GM23338 (cell line): ENCODE measurements at regions not wholly inside any gene's neighbourhood (a gene's known extent, or its start where the extent isn't known, plus 50 kb on each side); places are given as distances from the start of the nearest gene placed in this dataset.

Experiments used
- ATAC-seq: fragments of 200-7000 bp; cut with Tn5 transposase; 3 replicates; pipeline ENCODE4 v1.9.1; 2020
- DNase-seq: peaks from one replicate; pipeline ENCODE4 v3.0.0-alpha.2; 2015; ENCODE audit warnings: low spot score
- H2AFZ ChIP-seq: fragments of 200-600 bp; sonication (generic); 2 replicates; pipeline ENCODE4 v1.8.0; 2016; ENCODE audit warnings: antibody characterized with exemption, mild to moderate bottlenecking, moderate library complexity
- H3F3A ChIP-seq: fragments of 200-600 bp; sonication (generic); replicated peaks from 2 replicates; pipeline ENCODE4 v1.8.0; 2017; ENCODE audit warnings: antibody characterized with exemption, mixed run types, low read depth
- H3K27ac ChIP-seq: fragments of 200-600 bp; sonication (generic); 2 replicates; pipeline ENCODE4 v1.6.1; 2016; ENCODE audit warnings: low read depth
- H3K27me3 ChIP-seq: fragments of 200-600 bp; sonication (generic); 2 replicates; pipeline ENCODE4 v1.8.0; 2016; ENCODE audit warnings: mild to moderate bottlenecking, mixed run types, moderate library complexity; ENCODE audit not compliant: insufficient read depth
- H3K36me3 ChIP-seq: fragments of 200-600 bp; sonication (generic); 2 replicates; pipeline ENCODE4 v1.8.0; 2016; ENCODE audit warnings: mild to moderate bottlenecking; ENCODE audit not compliant: insufficient read depth
- H3K4me1 ChIP-seq: fragments of 200-600 bp; sonication (generic); 2 replicates; pipeline ENCODE4 v1.8.0; 2016; ENCODE audit warnings: mild to moderate bottlenecking, moderate library complexity; ENCODE audit not compliant: insufficient read depth
- H3K4me2 ChIP-seq: fragments of 200-600 bp; sonication (generic); 2 replicates; pipeline ENCODE4 v1.7.1; 2017; ENCODE audit warnings: mixed run types
- H3K4me3 ChIP-seq: fragments of 200-600 bp; sonication (generic); 2 replicates; pipeline ENCODE4 v1.6.1; 2016; ENCODE audit warnings: mixed run types
- H3K79me2 ChIP-seq: fragments of 200-600 bp; sonication (generic); replicated peaks from 2 replicates; pipeline ENCODE4 v1.8.0; 2017; ENCODE audit warnings: mild to moderate bottlenecking; ENCODE audit not compliant: insufficient read depth
- H3K9me2 ChIP-seq: fragments of 200-600 bp; sonication (generic); 2 replicates; pipeline ENCODE4 v1.8.0; 2017; ENCODE audit not compliant: insufficient read depth
- H4K20me1 ChIP-seq: fragments of 200-600 bp; sonication (generic); replicated peaks from 2 replicates; pipeline ENCODE4 v1.8.0; 2017; ENCODE audit warnings: mild to moderate bottlenecking; ENCODE audit not compliant: insufficient read depth
- H3K27ac Mint-ChIP-seq: 2 replicates; pipeline ENCODE4 v1.8.0; 2020; ENCODE audit warnings: inconsistent platforms, mild to moderate bottlenecking, moderate library complexity, mixed read lengths
- H3K27me3 Mint-ChIP-seq: 3 replicates; pipeline ENCODE4 v1.8.0; 2022; ENCODE audit warnings: low read depth, mild to moderate bottlenecking, moderate library complexity, mixed read lengths, inconsistent platforms; ENCODE audit not compliant: insufficient read depth, poor library complexity
- H3K36me3 Mint-ChIP-seq: 3 replicates; pipeline ENCODE4 v1.8.0; 2021; ENCODE audit warnings: low read depth, mild to moderate bottlenecking, inconsistent platforms, moderate library complexity, mixed read lengths
- H3K4me1 Mint-ChIP-seq: 3 replicates; pipeline ENCODE4 v1.8.0; 2020; ENCODE audit warnings: mild to moderate bottlenecking, inconsistent platforms, mixed read lengths
- H3K4me3 Mint-ChIP-seq: 3 replicates; pipeline ENCODE4 v1.8.0; 2021; ENCODE audit warnings: moderate library complexity, mild to moderate bottlenecking, inconsistent platforms, mixed read lengths
- H3K9me3 Mint-ChIP-seq: 3 replicates; pipeline ENCODE4 v1.8.0; 2020; ENCODE audit warnings: moderate library complexity, mild to moderate bottlenecking, inconsistent platforms, mixed read lengths
- CREB1 ChIP-seq: fragments of 250-450 bp; sonication (Bioruptor Pico); IDR thresholded peaks from 2 replicates; pipeline ENCODE4 v1.5.0; 2020; ENCODE audit warnings: low read depth, mild to moderate bottlenecking, moderate library complexity
- EZH2 ChIP-seq: fragments of 200-600 bp; sonication (generic); IDR thresholded peaks from one replicate; pipeline ENCODE4 v1.8.0; 2017; ENCODE audit warnings: antibody characterized with exemption, mild to moderate bottlenecking, low read depth; ENCODE audit not compliant: unreplicated experiment
- JUNB ChIP-seq: IDR thresholded peaks from one replicate; pipeline ENCODE4 v1.6.1; 2016; ENCODE audit warnings: antibody characterized with exemption; ENCODE audit not compliant: unreplicated experiment
- NANOG ChIP-seq: IDR thresholded peaks from 2 replicates; pipeline ENCODE4 v1.6.1; 2016; ENCODE audit warnings: antibody characterized with exemption, borderline replicate concordance
- REST ChIP-seq: IDR thresholded peaks from one replicate; pipeline ENCODE4 v1.6.1; 2018; ENCODE audit warnings: antibody characterized with exemption; ENCODE audit not compliant: unreplicated experiment
- TF ChIP-seq, protein P1 (sequence below): fragments of 250-450 bp; sonication (Bioruptor Pico); IDR thresholded peaks from 2 replicates; pipeline ENCODE4 v1.5.0; 2020; ENCODE audit warnings: mild to moderate bottlenecking, moderate library complexity
- TF ChIP-seq, protein P2 (sequence below): IDR thresholded peaks from 2 replicates; pipeline ENCODE4 v1.6.1; 2016; ENCODE audit warnings: antibody characterized with exemption

GRCh38 chr1:238006779-238007178, 116.1 kb upstream of the ZP4 start:
- 0 out of 2 replicates have a peak overlapping the region, but pooled peaks have one; percentile 33 for H2AFZ ChIP-seq
- Mint-ChIP-seq H3K27ac (no peak overlapping the region), H3K4me1 (no peaks in the 10 kb centered on the region), H3K4me3 (no peak overlapping the region), H3K36me3 (peaks cover 3% of the 10 kb centered on the region; the same call in 1 of the 3 replicates), H3K9me3 (peaks cover 2% of the 10 kb centered on the region; the same call in 1 of the 3 replicates), H3K27me3 (no peaks in the 10 kb centered on the region)
- H3K27ac ChIP-seq, result no peak overlapping the region
- TF ChIP-seq EZH2 (no peak), JUNB (no peak), CREB1 (CRISPR knock-in tag) (no peak), NANOG (no peak), REST (no peak)
- TF ChIP-seq, protein P1, sequence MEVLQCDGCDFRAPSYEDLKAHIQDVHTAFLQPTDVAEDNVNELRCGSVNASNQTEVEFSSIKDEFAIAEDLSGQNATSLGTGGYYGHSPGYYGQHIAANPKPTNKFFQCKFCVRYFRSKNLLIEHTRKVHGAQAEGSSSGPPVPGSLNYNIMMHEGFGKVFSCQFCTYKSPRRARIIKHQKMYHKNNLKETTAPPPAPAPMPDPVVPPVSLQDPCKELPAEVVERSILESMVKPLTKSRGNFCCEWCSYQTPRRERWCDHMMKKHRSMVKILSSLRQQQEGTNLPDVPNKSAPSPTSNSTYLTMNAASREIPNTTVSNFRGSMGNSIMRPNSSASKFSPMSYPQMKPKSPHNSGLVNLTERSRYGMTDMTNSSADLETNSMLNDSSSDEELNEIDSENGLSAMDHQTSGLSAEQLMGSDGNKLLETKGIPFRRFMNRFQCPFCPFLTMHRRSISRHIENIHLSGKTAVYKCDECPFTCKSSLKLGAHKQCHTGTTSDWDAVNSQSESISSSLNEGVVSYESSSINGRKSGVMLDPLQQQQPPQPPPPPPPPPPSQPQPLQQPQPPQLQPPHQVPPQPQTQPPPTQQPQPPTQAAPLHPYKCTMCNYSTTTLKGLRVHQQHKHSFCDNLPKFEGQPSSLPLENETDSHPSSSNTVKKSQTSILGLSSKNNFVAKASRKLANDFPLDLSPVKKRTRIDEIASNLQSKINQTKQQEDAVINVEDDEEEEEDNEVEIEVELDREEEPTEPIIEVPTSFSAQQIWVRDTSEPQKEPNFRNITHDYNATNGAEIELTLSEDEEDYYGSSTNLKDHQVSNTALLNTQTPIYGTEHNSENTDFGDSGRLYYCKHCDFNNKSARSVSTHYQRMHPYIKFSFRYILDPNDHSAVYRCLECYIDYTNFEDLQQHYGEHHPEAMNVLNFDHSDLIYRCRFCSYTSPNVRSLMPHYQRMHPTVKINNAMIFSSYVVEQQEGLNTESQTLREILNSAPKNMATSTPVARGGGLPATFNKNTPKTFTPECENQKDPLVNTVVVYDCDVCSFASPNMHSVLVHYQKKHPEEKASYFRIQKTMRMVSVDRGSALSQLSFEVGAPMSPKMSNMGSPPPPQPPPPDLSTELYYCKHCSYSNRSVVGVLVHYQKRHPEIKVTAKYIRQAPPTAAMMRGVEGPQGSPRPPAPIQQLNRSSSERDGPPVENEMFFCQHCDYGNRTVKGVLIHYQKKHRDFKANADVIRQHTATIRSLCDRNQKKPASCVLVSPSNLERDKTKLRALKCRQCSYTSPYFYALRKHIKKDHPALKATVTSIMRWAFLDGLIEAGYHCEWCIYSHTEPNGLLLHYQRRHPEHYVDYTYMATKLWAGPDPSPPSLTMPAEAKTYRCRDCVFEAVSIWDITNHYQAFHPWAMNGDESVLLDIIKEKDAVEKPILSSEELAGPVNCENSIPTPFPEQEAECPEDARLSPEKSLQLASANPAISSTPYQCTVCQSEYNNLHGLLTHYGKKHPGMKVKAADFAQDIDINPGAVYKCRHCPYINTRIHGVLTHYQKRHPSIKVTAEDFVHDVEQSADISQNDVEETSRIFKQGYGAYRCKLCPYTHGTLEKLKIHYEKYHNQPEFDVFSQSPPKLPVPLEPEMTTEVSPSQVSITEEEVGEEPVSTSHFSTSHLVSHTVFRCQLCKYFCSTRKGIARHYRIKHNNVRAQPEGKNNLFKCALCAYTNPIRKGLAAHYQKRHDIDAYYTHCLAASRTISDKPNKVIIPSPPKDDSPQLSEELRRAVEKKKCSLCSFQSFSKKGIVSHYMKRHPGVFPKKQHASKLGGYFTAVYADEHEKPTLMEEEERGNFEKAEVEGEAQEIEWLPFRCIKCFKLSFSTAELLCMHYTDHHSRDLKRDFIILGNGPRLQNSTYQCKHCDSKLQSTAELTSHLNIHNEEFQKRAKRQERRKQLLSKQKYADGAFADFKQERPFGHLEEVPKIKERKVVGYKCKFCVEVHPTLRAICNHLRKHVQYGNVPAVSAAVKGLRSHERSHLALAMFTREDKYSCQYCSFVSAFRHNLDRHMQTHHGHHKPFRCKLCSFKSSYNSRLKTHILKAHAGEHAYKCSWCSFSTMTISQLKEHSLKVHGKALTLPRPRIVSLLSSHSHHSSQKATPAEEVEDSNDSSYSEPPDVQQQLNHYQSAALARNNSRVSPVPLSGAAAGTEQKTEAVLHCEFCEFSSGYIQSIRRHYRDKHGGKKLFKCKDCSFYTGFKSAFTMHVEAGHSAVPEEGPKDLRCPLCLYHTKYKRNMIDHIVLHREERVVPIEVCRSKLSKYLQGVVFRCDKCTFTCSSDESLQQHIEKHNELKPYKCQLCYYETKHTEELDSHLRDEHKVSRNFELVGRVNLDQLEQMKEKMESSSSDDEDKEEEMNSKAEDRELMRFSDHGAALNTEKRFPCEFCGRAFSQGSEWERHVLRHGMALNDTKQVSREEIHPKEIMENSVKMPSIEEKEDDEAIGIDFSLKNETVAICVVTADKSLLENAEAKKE (CRISPR knock-in tag), result no peak
- TF ChIP-seq, protein P2, sequence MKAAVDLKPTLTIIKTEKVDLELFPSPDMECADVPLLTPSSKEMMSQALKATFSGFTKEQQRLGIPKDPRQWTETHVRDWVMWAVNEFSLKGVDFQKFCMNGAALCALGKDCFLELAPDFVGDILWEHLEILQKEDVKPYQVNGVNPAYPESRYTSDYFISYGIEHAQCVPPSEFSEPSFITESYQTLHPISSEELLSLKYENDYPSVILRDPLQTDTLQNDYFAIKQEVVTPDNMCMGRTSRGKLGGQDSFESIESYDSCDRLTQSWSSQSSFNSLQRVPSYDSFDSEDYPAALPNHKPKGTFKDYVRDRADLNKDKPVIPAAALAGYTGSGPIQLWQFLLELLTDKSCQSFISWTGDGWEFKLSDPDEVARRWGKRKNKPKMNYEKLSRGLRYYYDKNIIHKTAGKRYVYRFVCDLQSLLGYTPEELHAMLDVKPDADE, result no peak
- no peaks in the 10 kb centered on the region for H3K36me3 ChIP-seq
- H3K4me3 ChIP-seq, result no peak overlapping the region
- no peak overlapping the region for H3K4me2 ChIP-seq
- no peaks in the 10 kb centered on the region for H3K79me2 ChIP-seq
- no peaks in the 10 kb centered on the region for H4K20me1 ChIP-seq
- H3K27me3 ChIP-seq, result no peaks in the 10 kb centered on the region
- ATAC-seq (no peak), DNase-seq (no peak)
- no peaks in the 10 kb centered on the region for H3K4me1 ChIP-seq
- H3F3A ChIP-seq, result no peaks in the 10 kb centered on the region
- no peaks in the 10 kb centered on the region for H3K9me2 ChIP-seq
